Testis (tissue), 2 donors: ENCODE measurements at regions not wholly inside any gene's neighbourhood (a gene's known extent, or its start where the extent isn't known, plus 50 kb on each side); places are given as distances from the start of the nearest gene placed in this dataset.

Experiments used
- POLR2A ChIP-seq: fragments of 450-650 bp; IDR thresholded peaks from one replicate; pipeline ENCODE4 v1.6.1; 2017; ENCODE audit warnings: antibody characterized with exemption, mild to moderate bottlenecking, moderate library complexity
- TF ChIP-seq, protein P1 (sequence below), 3 experiments: fragments of 450-650 bp in 2 of 3; fragments of 200-600 bp in 1 of 3; sonication (generic) in 1 of 3; IDR thresholded peaks; one replicate each; pipeline ENCODE4 v1.5.1; 2016 to 2019; ENCODE audit warnings: antibody characterized with exemption in 3 of 3, mild to moderate bottlenecking in 2 of 3, moderate library complexity in 1 of 3

- TF ChIP-seq, protein P1, sequence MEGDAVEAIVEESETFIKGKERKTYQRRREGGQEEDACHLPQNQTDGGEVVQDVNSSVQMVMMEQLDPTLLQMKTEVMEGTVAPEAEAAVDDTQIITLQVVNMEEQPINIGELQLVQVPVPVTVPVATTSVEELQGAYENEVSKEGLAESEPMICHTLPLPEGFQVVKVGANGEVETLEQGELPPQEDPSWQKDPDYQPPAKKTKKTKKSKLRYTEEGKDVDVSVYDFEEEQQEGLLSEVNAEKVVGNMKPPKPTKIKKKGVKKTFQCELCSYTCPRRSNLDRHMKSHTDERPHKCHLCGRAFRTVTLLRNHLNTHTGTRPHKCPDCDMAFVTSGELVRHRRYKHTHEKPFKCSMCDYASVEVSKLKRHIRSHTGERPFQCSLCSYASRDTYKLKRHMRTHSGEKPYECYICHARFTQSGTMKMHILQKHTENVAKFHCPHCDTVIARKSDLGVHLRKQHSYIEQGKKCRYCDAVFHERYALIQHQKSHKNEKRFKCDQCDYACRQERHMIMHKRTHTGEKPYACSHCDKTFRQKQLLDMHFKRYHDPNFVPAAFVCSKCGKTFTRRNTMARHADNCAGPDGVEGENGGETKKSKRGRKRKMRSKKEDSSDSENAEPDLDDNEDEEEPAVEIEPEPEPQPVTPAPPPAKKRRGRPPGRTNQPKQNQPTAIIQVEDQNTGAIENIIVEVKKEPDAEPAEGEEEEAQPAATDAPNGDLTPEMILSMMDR (IDR thresholded peaks at IDR 0.05), result no peak
- no peak for TF ChIP-seq POLR2A
Observed at GRCh38 chr3:124483915-124484470, 246.3 kb upstream of the UMPS start.
